HG03520 (cell line): ENCODE measurements at regions not wholly inside any gene's neighbourhood (a gene's known extent, or its start where the extent isn't known, plus 50 kb on each side); places are given as distances from the start of the nearest gene placed in this dataset.
"Not testable (repeated sequence)": the region's sequence is repeated elsewhere in the genome, so short reads cannot be mapped to it uniquely, and the experiment has no call there.

Experiments
- ATAC-seq: cut with Tn5 transposase; IDR thresholded peaks from one replicate; pipeline ENCODE4 v1.9.1; 2021; ENCODE audit warnings: mild to moderate bottlenecking, moderate library complexity; ENCODE audit not compliant: unreplicated experiment

DNA sequence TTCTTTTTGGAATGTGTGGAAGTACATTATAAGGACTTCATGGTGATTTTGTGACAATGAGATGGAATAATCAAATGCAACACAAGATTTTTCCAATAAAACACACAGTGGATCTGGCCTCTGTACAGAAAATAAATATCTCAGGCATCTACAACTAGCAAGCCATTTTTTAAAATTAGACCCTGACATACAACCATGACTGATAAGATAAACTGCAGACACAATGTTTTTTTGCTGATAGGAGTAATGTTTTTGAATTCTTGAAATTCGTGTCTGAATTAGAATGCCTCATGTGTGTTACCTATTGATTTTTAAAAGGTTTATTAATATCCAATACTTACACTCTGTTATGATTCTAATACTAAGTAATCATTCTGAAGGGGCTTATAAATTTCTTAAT, 328.1 kb downstream of the HGF start:
- no peak for ATAC-seq

DNA sequence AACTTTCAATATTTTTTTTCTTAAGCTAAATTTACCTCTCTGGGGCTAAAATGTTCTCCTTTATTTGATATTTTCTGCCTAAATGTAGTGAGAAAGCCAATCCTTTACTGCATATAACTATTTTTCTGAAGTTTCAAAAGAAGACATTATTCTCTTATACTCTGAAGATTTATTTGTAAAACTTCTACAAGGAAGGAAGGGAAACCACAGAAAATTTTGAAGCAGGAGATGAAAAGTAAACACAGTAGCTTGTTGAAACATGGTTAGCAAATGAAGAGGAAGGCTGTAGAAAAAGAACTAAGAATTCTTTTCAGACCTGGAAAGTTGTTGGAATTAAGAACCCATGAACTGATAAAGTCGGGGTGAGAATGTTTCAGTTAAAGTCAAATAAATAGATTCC, 330.3 kb downstream of the HGF start:
- ATAC-seq = no peak

DNA sequence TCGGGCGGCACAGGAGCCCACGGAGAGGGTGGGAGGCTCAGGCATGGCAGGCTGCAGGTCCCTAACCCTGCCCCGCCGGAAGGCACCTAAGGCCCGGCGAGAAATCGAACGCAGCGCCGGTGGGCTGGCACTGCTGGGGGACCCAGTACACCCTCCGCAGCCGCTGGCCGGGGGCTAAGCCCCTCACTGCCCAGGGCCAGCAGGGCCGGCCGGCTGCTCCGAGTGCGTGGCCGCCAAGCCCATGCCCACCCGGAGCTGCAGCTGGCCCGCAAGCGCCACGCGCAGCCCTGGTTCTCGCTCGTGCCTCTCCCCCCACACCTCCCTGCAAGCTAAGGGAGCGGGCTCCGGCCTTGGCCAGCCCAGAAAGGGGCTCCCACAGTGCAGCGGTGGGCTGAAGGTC, 332.7 kb downstream of the HGF start:
- not testable (repeated sequence) for ATAC-seq

- ATAC-seq = no peak
Measured at GRCh38 chr7:81433692-81434331, 336.0 kb downstream of the HGF start.

- no peak for ATAC-seq
Measured at GRCh38 chr7:81433206-81433605, 336.6 kb downstream of the HGF start.

DNA sequence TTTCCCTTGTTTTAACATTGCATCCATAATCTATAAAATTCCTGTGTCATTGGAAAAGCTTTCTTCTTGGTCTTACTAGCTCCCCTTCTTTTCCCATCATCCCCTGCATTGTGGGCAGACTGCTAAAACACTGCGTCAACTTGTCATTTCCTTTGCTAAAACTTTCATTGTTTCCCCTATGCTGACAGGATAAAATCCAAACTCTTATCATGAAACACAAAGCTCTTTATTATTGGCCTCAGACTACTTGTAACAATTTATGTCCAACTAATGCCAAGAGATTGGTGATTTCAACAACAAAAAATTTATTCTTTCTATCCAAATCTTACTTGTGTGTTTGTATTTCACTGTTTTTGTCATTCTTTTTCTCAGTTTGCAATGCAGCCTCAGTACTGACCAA, 339.1 kb downstream of the HGF start:
- ATAC-seq = no peak

DNA sequence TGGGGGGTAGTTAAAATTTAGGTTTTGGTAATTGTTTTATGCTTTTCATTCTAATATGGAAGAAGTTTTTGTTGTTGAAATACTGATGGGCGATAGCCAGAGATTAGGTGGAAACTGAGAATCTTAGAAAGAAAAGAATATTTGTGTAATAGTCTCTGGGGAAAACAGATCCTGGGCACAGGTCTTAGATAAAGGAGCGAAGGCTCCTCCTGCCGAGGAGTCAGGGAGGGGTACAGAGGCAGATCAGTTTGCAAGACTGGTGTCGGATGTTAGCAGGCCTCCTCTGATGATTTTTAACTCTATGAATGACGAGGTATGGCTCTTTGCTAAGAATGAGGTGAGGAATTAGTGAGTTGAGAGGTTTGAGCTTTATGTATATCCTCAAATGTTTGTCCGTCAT, 339.7 kb downstream of the HGF start:
- no peak for ATAC-seq

- ATAC-seq = no peak
Measured at GRCh38 chr7:81427461-81427860, 342.4 kb downstream of the HGF start.

- ATAC-seq = no peak
Measured at GRCh38 chr7:81420526-81421226, 349.2 kb downstream of the HGF start.

DNA sequence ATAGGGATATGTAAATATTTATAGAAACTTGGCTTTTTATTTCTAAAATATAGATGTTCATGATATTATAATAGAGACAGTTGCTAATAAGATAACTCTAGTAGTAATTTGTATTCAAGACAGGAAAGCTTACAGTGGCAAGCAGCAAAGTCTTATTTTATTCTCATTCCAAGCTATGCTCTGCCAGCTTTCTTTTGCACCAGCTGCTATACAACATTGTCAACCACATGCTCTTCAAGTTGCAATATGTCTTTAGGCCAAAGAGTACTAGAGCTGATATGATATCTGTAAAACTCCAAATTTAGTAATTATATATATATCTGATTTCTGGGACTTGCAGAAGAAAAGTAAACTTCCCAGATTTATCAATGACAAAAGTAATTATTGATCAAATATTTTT, 350.1 kb downstream of the HGF start:
- ATAC-seq = no peak

DNA sequence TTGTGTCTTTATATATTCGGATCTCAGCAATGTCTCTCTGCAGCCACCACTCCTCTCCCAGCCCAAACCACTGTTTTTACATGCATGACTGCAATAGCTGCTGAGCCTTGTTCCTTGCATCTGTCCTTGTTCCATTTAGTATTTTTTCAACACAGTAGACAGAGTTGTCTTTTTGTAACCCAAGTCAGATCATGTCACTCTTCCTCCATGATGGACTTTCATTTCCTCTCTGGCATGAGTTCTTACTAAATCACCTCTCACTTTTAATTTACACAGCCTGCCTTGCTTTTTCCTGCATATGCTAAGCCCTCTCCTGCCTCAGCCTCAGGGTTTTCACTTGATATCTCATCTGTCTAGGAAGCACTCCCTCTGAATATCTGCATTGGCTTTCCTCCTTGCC, 353.2 kb downstream of the HGF start:
- ATAC-seq = no peak

GRCh38 chr7:81415181-81415580, 354.7 kb downstream of the HGF start:
- no peak for ATAC-seq

GRCh38 chr7:81414411-81414810, 355.4 kb downstream of the HGF start:
- ATAC-seq = no peak

GRCh38 chr7:81410471-81411117, 359.3 kb downstream of the HGF start:
- ATAC-seq = no peak

DNA sequence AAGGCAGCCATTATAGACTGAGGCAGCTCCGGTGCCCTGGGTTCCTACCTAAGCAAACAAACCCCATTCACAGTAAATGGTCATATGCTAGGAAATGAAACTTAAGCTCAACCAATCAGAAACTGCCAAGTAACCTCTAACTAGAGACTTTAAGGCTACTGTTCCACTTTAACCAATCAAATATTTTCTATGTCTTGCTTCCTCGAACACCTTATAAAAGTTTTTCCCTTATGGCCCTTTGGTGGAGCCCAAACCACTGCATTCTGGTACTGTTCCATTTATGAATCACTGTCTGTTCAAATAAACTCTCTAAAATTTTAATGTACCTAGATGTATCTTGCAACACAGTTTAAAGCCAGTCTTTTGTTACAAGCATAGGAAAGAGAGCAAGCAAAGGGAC, 361.1 kb downstream of the HGF start:
- ATAC-seq = no peak

DNA sequence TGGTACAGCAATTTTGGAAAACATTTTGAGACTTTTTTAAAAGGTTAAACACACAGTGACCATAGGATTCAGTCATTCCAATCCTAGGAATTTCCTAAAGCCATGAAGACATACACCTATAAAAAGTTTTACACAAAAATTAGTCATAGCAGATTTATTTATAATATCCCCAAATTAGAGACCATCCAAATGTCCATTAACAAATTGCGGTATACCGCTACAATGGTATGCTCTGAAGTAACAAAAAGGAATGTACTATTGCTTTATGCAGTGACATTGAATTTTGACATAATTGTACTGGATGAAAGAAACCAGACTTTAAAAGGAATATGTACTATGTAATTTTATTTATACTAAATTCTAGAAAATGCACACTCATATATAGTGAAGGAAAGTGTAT, 362.8 kb downstream of the HGF start:
- no peak for ATAC-seq

- no peak for ATAC-seq
Measured at GRCh38 chr7:81404669-81405068, 365.2 kb downstream of the HGF start.

DNA sequence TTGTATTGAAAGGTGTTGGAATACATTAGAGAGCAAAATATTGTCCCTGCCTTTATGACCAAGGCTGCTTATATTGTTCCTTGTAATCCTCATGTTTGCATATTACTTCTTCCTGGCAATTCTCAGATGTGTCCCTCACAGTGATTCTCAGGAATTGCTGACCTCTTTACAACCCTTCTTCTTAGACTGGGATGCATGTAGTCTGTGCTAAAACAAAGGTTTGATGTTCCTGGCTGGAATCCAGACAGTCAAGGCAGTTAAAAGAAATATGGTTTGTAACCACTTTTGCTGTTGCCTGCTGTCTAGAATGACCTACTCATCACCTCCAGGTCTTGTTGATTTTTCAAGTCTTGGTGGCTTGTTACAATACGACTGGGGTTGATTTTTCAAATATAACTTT, 367.6 kb downstream of the HGF start:
- no peak for ATAC-seq

- ATAC-seq = no peak
Measured at GRCh38 chr7:81399471-81399870, 370.4 kb downstream of the HGF start.

GRCh38 chr7:81394029-81394428, 375.8 kb downstream of the HGF start:
- ATAC-seq = no peak

DNA sequence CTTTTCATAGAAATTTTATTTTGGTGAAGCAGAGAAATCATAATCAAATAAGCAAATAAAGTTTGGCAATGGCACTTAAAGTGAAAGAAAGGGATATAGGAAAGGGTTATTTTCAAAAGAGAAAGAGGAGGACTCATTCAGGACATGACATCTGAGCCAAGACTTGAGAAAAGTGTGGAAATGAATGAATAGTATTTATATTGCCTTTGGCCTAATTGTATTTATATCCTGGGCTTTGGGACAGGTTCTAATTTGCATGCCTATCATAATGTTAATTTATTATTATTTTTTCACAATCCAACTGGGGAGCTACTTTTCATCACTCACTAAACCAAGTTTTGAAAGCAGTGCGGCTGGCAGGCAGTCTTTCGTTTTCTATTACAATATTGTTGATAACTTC, 376.8 kb downstream of the HGF start:
- no peak for ATAC-seq

DNA sequence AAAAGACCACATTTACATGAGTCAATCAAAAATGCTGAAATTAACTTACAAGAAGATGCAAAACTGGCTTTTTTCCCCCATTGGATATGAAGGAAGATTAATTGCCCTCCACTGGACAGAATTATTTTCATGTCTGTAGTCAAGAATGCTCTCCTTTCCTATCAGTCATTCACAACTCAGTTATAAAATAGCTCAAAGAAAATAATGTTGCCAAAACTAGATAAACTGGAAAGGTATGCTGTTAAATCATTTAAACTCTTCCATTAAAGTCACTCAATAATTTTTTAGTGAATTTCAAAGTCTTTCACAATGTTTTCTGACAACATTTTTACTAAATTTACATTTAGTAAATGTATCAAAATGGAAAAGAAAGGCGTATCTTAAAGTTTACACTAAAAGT, 384.5 kb downstream of the HGF start:
- no peak for ATAC-seq
